WI38 (cell line): ENCODE measurements at regions not wholly inside any gene's neighbourhood (a gene's known extent, or its start where the extent isn't known, plus 50 kb on each side); places are given as distances from the start of the nearest gene placed in this dataset.

Experiments used
- H3K4me3 ChIP-seq: 2 replicates; pipeline ENCODE4 v1.5.1; 2011; ENCODE audit warnings: low read depth, mild to moderate bottlenecking, control low read depth, low read length
- TF ChIP-seq, protein P1 (sequence below): IDR thresholded peaks from 2 replicates; pipeline ENCODE4 v1.5.1; 2012; ENCODE audit warnings: low read depth, mild to moderate bottlenecking, control low read depth, low read length

DNA sequence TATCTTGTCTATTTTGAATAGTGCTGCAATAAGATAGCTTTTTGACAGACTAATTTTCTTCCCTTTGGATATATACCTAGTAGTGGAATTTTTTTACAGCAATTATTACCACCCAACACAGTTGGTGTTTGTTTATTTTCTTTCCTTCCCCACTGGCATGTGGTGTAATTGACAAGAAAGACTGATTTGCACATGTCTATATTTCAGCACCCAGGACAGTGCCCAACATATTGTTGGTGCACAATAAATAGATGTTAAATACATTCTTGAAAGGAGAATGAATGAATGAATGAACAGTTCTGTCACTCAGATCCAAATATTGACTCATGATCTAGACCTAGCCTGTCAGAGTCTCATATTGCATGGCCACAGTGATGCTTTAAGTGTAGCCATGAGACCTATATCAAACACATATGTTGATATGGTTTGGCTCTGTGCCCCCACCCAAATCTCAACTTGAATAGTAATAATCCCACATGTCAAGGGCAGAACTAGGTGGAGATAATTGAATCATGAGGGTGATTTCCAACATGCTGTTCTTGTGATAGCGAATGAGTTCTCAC, 538.2 kb downstream of the NYAP2 start:
- H3K4me3 ChIP-seq, result no peak overlapping the region
- TF ChIP-seq, protein P1, sequence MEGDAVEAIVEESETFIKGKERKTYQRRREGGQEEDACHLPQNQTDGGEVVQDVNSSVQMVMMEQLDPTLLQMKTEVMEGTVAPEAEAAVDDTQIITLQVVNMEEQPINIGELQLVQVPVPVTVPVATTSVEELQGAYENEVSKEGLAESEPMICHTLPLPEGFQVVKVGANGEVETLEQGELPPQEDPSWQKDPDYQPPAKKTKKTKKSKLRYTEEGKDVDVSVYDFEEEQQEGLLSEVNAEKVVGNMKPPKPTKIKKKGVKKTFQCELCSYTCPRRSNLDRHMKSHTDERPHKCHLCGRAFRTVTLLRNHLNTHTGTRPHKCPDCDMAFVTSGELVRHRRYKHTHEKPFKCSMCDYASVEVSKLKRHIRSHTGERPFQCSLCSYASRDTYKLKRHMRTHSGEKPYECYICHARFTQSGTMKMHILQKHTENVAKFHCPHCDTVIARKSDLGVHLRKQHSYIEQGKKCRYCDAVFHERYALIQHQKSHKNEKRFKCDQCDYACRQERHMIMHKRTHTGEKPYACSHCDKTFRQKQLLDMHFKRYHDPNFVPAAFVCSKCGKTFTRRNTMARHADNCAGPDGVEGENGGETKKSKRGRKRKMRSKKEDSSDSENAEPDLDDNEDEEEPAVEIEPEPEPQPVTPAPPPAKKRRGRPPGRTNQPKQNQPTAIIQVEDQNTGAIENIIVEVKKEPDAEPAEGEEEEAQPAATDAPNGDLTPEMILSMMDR, result no peak

DNA sequence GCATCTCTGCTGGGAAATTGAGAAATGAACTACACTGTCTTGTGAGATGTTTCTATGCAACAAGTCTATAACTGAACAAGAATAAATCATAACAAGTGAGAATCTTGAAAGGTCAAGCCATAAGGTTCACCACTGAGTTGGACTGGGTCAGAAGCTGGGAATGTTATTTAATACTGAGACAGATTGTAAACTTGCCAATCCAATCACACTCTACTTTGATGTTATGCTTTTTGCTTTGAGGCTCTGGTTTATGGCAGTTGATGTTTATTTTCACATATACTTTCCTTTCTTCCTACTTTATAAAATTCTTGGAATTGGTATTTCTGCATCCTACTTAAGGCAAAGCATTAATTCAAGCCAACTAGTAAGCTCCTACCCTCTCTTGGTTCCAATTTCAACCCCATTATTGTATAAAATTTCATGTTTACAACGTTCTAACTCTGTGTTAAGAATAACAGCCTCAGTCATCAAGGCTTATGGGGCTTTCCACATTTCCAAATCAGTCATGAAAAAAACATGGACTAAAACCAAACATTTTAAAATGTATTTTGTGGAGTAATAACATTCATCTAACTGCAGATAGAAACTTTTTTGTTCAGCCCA, 533.4 kb downstream of the NYAP2 start:
- TF ChIP-seq, protein P1, result no peak
- no peak overlapping the region for H3K4me3 ChIP-seq

DNA sequence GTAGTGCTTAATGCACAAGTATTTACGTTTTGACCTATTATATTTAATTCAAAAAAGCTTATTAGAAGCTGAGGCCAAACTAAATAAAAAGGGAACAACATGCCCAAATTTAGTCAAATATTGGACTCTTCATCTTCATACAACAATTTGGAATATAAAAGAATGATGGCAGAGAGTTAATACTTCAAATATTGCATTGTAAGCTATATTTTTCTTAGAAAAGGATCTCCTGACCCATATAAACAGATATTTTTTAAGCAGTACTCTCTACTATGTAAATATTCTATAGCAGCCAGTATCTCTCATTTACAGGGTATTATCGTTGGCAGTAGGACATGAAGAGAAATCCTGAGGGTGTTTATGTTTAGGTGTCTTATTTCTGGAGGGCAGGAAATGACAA, 531.2 kb downstream of the NYAP2 start:
- no peak overlapping the region for H3K4me3 ChIP-seq
- TF ChIP-seq, protein P1, result no peak

DNA sequence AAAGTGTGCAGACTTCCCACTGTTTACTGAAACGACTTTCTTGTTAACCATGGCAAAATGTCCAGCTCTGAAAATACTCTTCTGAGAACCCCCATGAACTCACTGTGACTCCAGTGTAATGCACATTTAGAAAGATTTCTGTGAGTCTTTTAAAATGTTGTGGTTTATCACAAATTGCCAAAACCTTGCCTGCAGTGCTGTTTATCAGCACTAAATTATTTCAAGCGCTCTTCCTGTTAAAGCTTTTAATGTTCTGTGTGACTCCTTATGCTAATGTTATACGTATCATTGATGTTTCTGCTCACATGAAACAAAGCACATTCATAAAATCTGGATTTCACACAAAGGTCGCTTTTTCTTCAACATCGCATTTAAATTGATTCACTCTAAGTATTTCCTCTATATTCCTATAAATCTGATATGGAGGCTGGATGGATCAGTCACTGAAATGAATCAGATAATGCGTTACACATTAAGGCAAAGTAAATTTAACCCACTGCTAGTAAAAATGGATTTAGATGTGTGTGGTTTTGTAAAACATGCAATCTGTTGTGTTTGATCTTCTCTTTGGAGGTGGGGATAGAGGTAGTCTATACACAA, 521.2 kb downstream of the NYAP2 start:
- no peak overlapping the region for H3K4me3 ChIP-seq
- TF ChIP-seq, protein P1, result no peak

DNA sequence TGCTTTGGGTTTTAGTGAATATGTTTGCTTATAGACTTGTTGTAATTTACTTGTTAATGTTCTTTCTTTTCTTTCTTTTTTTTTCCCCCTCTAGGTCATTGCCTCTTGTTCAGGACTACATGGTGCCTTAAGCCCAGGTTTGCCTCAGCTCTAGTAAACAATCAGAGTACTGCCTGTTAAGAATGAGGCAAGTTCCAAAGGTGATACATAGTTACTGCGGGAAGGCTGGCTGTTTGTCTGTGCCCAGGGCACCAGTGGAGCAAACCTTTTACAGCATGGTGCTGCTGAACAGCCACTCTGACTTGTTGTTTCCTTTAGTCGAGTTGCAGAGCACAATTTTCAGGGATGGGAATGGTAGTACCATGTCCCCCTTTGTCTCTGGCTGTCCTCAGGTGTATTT, 517.2 kb downstream of the NYAP2 start:
- TF ChIP-seq, protein P1, result no peak
- no peak overlapping the region for H3K4me3 ChIP-seq

DNA sequence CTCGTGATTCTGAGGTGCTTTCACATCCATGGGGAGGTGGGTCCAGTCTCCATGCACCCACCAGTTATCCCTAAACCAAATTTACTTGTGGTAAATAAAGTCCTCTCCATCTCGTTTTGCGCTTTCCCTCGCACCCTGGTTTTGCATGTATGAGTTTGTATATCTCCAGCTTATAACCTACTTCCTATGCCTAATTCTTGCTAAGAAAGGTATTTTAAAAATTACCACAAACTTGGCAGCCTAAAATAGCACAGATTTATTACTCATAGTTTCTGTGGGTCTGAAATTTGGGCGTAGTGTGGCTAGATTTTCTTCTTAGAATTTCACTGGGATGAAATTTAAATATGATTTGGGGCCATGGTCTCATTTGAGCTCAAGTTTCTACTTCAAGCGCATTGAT, 511.5 kb downstream of the NYAP2 start:
- H3K4me3 ChIP-seq, result no peak overlapping the region
- TF ChIP-seq, protein P1, result no peak

DNA sequence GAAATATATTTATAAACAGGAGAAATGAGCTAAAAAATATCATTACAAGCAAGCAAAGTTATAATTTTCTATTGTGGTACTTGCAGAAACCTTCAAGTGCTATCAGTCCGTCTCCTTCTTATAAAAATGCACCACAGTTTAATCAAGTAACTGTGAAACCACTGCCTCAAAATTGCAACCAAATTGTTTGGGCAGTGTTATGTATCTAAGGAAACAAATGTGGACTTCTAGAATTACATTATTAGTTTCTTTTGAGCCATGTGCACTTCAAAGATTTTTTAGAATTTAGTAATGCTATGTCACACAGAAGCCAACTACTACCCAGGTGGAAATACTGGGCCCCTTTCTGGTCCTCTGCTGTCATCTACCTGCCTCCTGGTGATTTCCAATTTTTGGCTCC, 495.6 kb downstream of the NYAP2 start:
- no peak overlapping the region for H3K4me3 ChIP-seq
- TF ChIP-seq, protein P1, result no peak
